Osteocyte (in vitro differentiated cells): ENCODE measurements at regions not wholly inside any gene's neighbourhood (a gene's known extent, or its start where the extent isn't known, plus 50 kb on each side); places are given as distances from the start of the nearest gene placed in this dataset.
A peak's percentile ranks its signal among the peaks of the same experiment; 100 is the strongest.

ENCODE experiments used
- DNase-seq: peaks from one replicate; pipeline ENCODE4 v3.0.0; 2021; ENCODE audit warnings: mixed read lengths; ENCODE audit not compliant: unreplicated experiment; ENCODE audit errors: extremely low spot score
- H3K27ac Mint-ChIP-seq: one replicate; pipeline ENCODE4 v1.8.0; 2021; ENCODE audit warnings: mild to moderate bottlenecking, mixed read lengths; ENCODE audit not compliant: unreplicated experiment
- H3K27me3 Mint-ChIP-seq: one replicate; pipeline ENCODE4 v1.8.0; 2021; ENCODE audit warnings: mixed read lengths; ENCODE audit not compliant: unreplicated experiment
- H3K36me3 Mint-ChIP-seq: one replicate; pipeline ENCODE4 v1.8.0; 2021; ENCODE audit warnings: mixed read lengths; ENCODE audit not compliant: unreplicated experiment
- H3K4me1 Mint-ChIP-seq: one replicate; pipeline ENCODE4 v1.8.0; 2021; ENCODE audit warnings: mixed read lengths; ENCODE audit not compliant: unreplicated experiment
- H3K4me3 Mint-ChIP-seq: one replicate; pipeline ENCODE4 v1.8.0; 2021; ENCODE audit warnings: mild to moderate bottlenecking, moderate library complexity, mixed read lengths; ENCODE audit not compliant: unreplicated experiment
- H3K9me3 Mint-ChIP-seq: one replicate; pipeline ENCODE4 v1.8.0; 2021; ENCODE audit warnings: mixed read lengths; ENCODE audit not compliant: unreplicated experiment
- TF ChIP-seq, protein P1 (sequence below): fragments of 200-600 bp; sonication (generic); IDR thresholded peaks from 2 replicates; pipeline ENCODE4 v1.5.0; 2021; ENCODE audit warnings: antibody characterized with exemption, mild to moderate bottlenecking, moderate library complexity

DNA sequence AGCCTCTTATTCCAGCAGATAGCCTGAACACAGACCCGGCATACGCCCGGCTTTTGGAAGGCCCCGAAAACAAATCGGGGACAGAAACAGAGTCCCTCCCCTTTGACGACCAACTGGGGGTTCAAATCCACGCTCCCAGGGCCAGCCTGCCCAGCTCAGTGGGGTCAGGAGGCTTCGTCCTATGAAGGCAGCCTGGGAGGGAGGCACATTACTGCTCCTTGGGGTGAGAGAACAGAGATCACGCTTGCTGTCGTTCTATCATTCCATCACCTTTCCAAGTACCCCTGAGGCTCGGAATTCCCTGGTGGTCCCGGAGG lies 208.8 kb upstream of the SALL3 start:
- Mint-ChIP-seq H3K4me1 (no peaks in the 10 kb centered on the region), H3K9me3 (no peaks in the 10 kb centered on the region), H3K27me3 (no peaks in the 10 kb centered on the region), H3K27ac (no peak overlapping the region), H3K36me3 (no peaks in the 10 kb centered on the region), H3K4me3 (no peak overlapping the region)
- TF ChIP-seq, protein P1, sequence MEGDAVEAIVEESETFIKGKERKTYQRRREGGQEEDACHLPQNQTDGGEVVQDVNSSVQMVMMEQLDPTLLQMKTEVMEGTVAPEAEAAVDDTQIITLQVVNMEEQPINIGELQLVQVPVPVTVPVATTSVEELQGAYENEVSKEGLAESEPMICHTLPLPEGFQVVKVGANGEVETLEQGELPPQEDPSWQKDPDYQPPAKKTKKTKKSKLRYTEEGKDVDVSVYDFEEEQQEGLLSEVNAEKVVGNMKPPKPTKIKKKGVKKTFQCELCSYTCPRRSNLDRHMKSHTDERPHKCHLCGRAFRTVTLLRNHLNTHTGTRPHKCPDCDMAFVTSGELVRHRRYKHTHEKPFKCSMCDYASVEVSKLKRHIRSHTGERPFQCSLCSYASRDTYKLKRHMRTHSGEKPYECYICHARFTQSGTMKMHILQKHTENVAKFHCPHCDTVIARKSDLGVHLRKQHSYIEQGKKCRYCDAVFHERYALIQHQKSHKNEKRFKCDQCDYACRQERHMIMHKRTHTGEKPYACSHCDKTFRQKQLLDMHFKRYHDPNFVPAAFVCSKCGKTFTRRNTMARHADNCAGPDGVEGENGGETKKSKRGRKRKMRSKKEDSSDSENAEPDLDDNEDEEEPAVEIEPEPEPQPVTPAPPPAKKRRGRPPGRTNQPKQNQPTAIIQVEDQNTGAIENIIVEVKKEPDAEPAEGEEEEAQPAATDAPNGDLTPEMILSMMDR, result no peak
- peak; percentile 81 for DNase-seq

- Mint-ChIP-seq H3K27me3 (no peaks in the 10 kb centered on the region), H3K9me3 (no peaks in the 10 kb centered on the region), H3K36me3 (no peaks in the 10 kb centered on the region), H3K27ac (no peak overlapping the region), H3K4me1 (no peaks in the 10 kb centered on the region), H3K4me3 (no peak overlapping the region)
- DNase-seq, result peak; percentile 83
- TF ChIP-seq, protein P1, result no peak
Measured at GRCh38 chr18:78771496-78772359, 207.9 kb upstream of the SALL3 start.

DNA sequence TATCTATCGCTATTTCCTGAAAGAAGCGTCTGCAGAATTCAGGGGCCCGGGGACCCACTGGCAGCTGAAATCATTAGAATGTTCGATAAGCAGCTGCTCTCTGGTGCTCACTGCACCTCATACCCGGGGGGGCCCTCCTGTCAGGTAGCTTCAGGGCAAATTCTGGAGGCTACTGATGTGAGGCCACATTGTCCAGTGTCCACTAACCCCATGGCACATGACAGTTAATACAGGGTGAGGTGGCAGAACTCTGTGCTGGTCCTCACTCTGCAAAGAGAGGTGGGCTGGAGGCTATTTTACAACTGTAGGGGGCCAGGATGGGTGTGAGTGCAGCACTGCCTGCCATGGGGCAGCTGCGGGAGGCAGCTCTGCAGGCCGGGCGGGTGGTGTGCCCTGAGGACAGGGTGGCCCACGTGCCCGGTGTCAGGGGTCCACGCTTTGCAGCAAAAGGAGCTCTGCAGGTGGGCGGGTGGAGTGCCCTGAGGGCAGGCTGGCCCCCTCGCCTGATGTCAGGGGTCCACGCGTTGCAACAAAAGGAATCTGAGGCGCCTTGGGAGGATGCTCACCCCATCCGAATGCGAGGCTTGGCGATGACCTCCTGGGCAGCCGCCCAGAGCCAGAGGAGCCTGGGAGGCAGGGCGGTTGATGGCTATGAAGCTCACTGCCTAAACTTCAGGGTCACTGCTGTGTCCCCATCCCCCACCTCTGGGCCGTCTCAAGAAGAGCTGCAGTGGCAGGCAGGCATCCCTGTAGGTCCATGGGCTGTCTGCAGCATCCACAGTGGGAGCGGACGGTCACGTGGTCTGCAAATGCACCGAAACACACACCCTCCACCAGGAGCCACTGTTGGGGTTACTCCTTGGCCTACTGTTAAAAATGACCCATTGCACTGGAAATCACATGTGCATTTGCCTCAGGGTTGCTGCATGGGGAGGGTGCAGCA lies 207.0 kb upstream of the SALL3 start:
- Mint-ChIP-seq H3K36me3 (no peaks in the 10 kb centered on the region), H3K4me3 (no peak overlapping the region), H3K4me1 (no peaks in the 10 kb centered on the region), H3K27me3 (no peaks in the 10 kb centered on the region), H3K9me3 (peaks cover 6% of the 10 kb centered on the region), H3K27ac (no peak overlapping the region)
- peak; percentile 82 for DNase-seq
- TF ChIP-seq, protein P1, result no peak

GRCh38 chr18:78773303-78773755 lies 206.3 kb upstream of the SALL3 start:
- Mint-ChIP-seq H3K36me3 (no peaks in the 10 kb centered on the region), H3K27ac (no peak overlapping the region), H3K4me1 (no peaks in the 10 kb centered on the region), H3K4me3 (no peak overlapping the region), H3K27me3 (no peaks in the 10 kb centered on the region), H3K9me3 (peaks cover 6% of the 10 kb centered on the region)
- TF ChIP-seq, protein P1, result no peak
- peak; percentile 83 for DNase-seq

GRCh38 chr18:78773819-78774218 lies 205.8 kb upstream of the SALL3 start:
- TF ChIP-seq, protein P1, result no peak
- Mint-ChIP-seq H3K4me1 (no peaks in the 10 kb centered on the region), H3K4me3 (no peak overlapping the region), H3K27ac (no peak overlapping the region), H3K9me3 (peaks cover 6% of the 10 kb centered on the region), H3K36me3 (no peaks in the 10 kb centered on the region), H3K27me3 (no peaks in the 10 kb centered on the region)
- DNase-seq, result no peak
